Lower lobe of right lung (tissue), 2 donors: ENCODE measurements at regions not wholly inside any gene's neighbourhood (a gene's known extent, or its start where the extent isn't known, plus 50 kb on each side); places are given as distances from the start of the nearest gene placed in this dataset.
"Not testable (repeated sequence)": the region's sequence is repeated elsewhere in the genome, so short reads cannot be mapped to it uniquely, and the experiment has no call there.

Source experiments
- ATAC-seq, 2 donors: fragments of 200-7000 bp; cut with Tn5 transposase; one replicate each; pipeline ENCODE4 v1.9.1; 2020 to 2022; ENCODE audit warnings: mild to moderate bottlenecking in 2 of 2, moderate library complexity in 2 of 2
- DNase-seq: peaks from one replicate; pipeline ENCODE4 v3.0.0-alpha.2; 2020
- H3K27ac ChIP-seq: fragments of 200-600 bp; one replicate; pipeline ENCODE4 v1.8.0; 2022
- H3K27me3 ChIP-seq: fragments of 200-600 bp; one replicate; pipeline ENCODE4 v1.8.0; 2022; ENCODE audit warnings: low read depth
- H3K36me3 ChIP-seq: fragments of 200-600 bp; one replicate; pipeline ENCODE4 v1.8.0; 2022; ENCODE audit warnings: mild to moderate bottlenecking
- H3K4me1 ChIP-seq: fragments of 200-600 bp; one replicate; pipeline ENCODE4 v1.8.0; 2022
- H3K4me3 ChIP-seq: fragments of 200-600 bp; one replicate; pipeline ENCODE4 v1.8.0; 2022; ENCODE audit warnings: mild to moderate bottlenecking
- H3K9me3 ChIP-seq: fragments of 200-600 bp; one replicate; pipeline ENCODE4 v1.8.0; 2022
- CTCF ChIP-seq: fragments of 200-600 bp; IDR thresholded peaks from one replicate; pipeline ENCODE4 v1.8.0; 2022; ENCODE audit warnings: antibody characterized with exemption, mild to moderate bottlenecking
- intact Hi-C: fragments of 100-400 bp; cut with DNase I; formaldehyde crosslinking; loops from one replicate; pipeline ENCODE4 v1.11.0; 2022
- donor health status: DM: no; HTN: yes; CAD: no; lungs with severe emphysema.

GRCh38 chr15:89016549-89017041 lies 71.7 kb upstream of the ABHD2 start:
- Histone ChIP-seq H3K36me3 (no peaks in the 10 kb centered on the region), H3K4me3 (no peak overlapping the region), H3K27ac (no peak overlapping the region), H3K27me3 (no peaks in the 10 kb centered on the region), H3K9me3 (no peaks in the 10 kb centered on the region), H3K4me1 (peaks cover 29% of the 10 kb centered on the region)
- intact Hi-C loops, result no loop called here
- no peak for TF ChIP-seq CTCF
- DNase-seq (no peak), ATAC-seq (no peak)

- ATAC-seq, result peak; percentile 72 to 81
Observed at GRCh38 chr15:89017370-89018066, 70.7 kb upstream of the ABHD2 start.

GRCh38 chr15:89018207-89018606 lies 70.0 kb upstream of the ABHD2 start:
- peak overlapping the region; percentile 40 for H3K4me3 ChIP-seq
- intact Hi-C loops, result no loop called here
- DNase-seq, result no peak

More at GRCh38 chr15:89017370-89018066, 70.7 kb upstream of the ABHD2 start:
- H3K9me3 ChIP-seq, result no peaks in the 10 kb centered on the region
- TF ChIP-seq CTCF, result peak; percentile 77
- no peaks in the 10 kb centered on the region for H3K36me3 ChIP-seq
- intact Hi-C loops, result no loop called here
- peaks cover 38% of the 10 kb centered on the region for H3K4me1 ChIP-seq
- peak; percentile 80 for DNase-seq
- H3K27ac ChIP-seq, result peak overlapping the region; percentile 46
- no peaks in the 10 kb centered on the region for H3K27me3 ChIP-seq
- peak overlapping the region; percentile 40 for H3K4me3 ChIP-seq

GRCh38 chr15:89019436-89019835 lies 68.8 kb upstream of the ABHD2 start:
- no peak for DNase-seq
- Histone ChIP-seq H3K36me3 (no peaks in the 10 kb centered on the region), H3K4me1 (peaks cover 38% of the 10 kb centered on the region), H3K27me3 (no peaks in the 10 kb centered on the region), H3K4me3 (no peak overlapping the region), H3K9me3 (no peaks in the 10 kb centered on the region), H3K27ac (no peak overlapping the region)
- ATAC-seq, result no peak
- intact Hi-C loops, result no loop called here
- TF ChIP-seq CTCF, result no peak

More at GRCh38 chr15:89018207-89018606, 70.0 kb upstream of the ABHD2 start:
- Histone ChIP-seq H3K9me3 (no peaks in the 10 kb centered on the region), H3K36me3 (no peaks in the 10 kb centered on the region), H3K4me1 (peaks cover 38% of the 10 kb centered on the region), H3K27ac (peak overlapping the region; percentile 46), H3K27me3 (no peaks in the 10 kb centered on the region)
- peak; percentile 23 to 37 for ATAC-seq
- TF ChIP-seq CTCF, result no peak

- Histone ChIP-seq H3K27ac (peak overlapping the region; percentile 13), H3K9me3 (no peaks in the 10 kb centered on the region), H3K27me3 (no peaks in the 10 kb centered on the region), H3K36me3 (no peaks in the 10 kb centered on the region), H3K4me3 (no peak overlapping the region), H3K4me1 (peaks cover 38% of the 10 kb centered on the region)
- TF ChIP-seq CTCF, result no peak
- intact Hi-C loops, result no loop called here
- peak; percentile 54 to 75 for ATAC-seq
- no peak for DNase-seq
Observed at GRCh38 chr15:89021224-89021623, 67.0 kb upstream of the ABHD2 start.

GRCh38 chr15:89021886-89022285 lies 66.4 kb upstream of the ABHD2 start:
- ATAC-seq, H3K27me3 ChIP-seq, intact Hi-C loops, H3K9me3 ChIP-seq, H3K36me3 ChIP-seq, DNase-seq, H3K4me3 ChIP-seq: not testable (repeated sequence)
- peak overlapping the region; percentile 13 for H3K27ac ChIP-seq
- H3K4me1 ChIP-seq, result peaks cover 35% of the 10 kb centered on the region
